ENCODE measurements at regions not wholly inside any gene's neighbourhood (a gene's known extent, or its start where the extent isn't known, plus 50 kb on each side); places are given as distances from the start of the nearest gene placed in this dataset.

GRCh38 chr10:88076027-88076880 lies 212.8 kb downstream of the PTEN start (continued):
- TF ChIP-seq CUX1 (IDR thresholded peaks at IDR 0.05; ENCODE audit: insufficient replicate concordance, low read depth, low read length) (peak; percentile 11), BCLAF1 (IDR thresholded peaks at IDR 0.05) (no peak), SMAD5 (IDR thresholded peaks at IDR 0.05; ENCODE audit: low read depth) (no peak), SUZ12 (IDR thresholded peaks at IDR 0.05; ENCODE audit: unreplicated experiment) (no peak), ATF7 (IDR thresholded peaks at IDR 0.05; ENCODE audit: low read depth) (no peak; the same call in 1 of the 2 replicates), ZZZ3 (IDR thresholded peaks at IDR 0.05; ENCODE audit: control insufficient read depth, insufficient read length, low read depth) (no peak), GATAD2B (conservative IDR thresholded peaks at IDR 0.05; ENCODE audit: low read depth) (peak; percentile 52; the same call in 1 of the 2 replicates), BACH1 (IDR thresholded peaks at IDR 0.05; ENCODE audit: borderline replicate concordance) (no peak), NKRF (conservative IDR thresholded peaks at IDR 0.05) (no peak), E2F4 (IDR thresholded peaks at IDR 0.05; ENCODE audit: low read depth, low read length) (no peak)
- TF ChIP-seq, protein P1, sequence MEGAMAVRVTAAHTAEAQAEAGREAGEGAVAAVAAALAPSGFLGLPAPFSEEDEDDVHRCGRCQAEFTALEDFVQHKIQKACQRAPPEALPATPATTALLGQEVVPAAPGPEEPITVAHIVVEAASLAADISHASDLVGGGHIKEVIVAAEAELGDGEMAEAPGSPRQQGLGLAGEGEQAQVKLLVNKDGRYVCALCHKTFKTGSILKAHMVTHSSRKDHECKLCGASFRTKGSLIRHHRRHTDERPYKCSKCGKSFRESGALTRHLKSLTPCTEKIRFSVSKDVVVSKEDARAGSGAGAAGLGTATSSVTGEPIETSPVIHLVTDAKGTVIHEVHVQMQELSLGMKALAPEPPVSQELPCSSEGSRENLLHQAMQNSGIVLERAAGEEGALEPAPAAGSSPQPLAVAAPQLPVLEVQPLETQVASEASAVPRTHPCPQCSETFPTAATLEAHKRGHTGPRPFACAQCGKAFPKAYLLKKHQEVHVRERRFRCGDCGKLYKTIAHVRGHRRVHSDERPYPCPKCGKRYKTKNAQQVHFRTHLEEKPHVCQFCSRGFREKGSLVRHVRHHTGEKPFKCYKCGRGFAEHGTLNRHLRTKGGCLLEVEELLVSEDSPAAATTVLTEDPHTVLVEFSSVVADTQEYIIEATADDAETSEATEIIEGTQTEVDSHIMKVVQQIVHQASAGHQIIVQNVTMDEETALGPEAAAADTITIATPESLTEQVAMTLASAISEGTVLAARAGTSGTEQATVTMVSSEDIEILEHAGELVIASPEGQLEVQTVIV (IDR thresholded peaks at IDR 0.05; ENCODE audit: borderline replicate concordance, partially characterized antibody) = no peak
- TF ChIP-seq, protein P2, sequence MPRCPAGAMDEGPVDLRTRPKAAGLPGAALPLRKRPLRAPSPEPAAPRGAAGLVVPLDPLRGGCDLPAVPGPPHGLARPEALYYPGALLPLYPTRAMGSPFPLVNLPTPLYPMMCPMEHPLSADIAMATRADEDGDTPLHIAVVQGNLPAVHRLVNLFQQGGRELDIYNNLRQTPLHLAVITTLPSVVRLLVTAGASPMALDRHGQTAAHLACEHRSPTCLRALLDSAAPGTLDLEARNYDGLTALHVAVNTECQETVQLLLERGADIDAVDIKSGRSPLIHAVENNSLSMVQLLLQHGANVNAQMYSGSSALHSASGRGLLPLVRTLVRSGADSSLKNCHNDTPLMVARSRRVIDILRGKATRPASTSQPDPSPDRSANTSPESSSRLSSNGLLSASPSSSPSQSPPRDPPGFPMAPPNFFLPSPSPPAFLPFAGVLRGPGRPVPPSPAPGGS (IDR thresholded peaks at IDR 0.05; ENCODE audit: borderline replicate concordance, insufficient read depth, low read depth, low read length, poor library complexity, severe bottlenecking) = no peak

Data from GM12878 (cell line).